ENCODE measurements at regions not wholly inside any gene's neighbourhood (a gene's known extent, or its start where the extent isn't known, plus 50 kb on each side); places are given as distances from the start of the nearest gene placed in this dataset.
"Not testable (repeated sequence)": the region's sequence is repeated elsewhere in the genome, so short reads cannot be mapped to it uniquely, and the experiment has no call there.

DNA sequence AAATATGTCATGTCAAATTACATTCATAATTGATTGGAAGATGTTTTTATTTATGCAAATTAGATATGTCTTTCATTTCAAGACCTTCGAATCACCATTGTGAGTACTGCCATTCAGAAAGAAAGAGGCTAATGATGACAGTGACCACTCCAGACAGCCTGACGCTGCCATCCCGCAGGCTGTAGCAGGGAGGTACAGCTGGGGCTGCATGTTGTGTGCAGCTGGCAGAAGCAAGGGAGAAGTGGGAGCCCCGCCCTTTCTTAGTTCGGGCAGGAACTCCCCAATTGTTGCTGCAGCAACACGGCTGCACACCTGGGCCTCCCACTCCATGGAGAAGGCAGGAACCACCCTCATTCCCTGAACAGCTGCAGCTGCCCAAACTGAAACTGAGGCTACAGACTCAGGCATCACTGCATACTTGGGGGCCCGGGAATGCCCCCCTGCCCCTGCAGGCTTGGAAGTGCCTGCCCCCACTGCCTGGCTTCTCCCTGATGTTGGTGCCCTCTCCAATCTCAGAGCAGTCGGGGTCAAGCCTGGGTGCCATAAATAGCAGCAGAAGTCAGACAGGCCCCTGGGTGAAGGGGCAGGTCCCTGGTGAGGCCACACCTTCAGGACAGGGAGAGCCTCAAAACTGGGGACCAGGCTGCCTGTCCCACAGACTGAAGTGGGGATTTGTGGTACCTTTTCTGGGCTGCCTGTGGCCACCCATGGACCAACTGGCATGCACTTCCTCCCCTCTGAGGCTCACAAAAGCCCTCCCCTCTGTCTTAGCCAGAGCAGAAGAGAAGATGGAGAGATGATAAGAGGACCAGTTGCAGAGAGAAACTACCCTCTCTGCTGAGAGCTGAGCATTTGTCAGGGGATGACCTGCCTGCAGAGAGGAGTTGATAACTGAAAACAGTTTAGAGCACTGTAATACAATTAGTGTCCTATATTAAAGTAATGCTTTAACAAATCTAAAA lies 964.6 kb downstream of the SI start:
- DNase-seq (ENCODE audit: low spot score) = no peak

DNA sequence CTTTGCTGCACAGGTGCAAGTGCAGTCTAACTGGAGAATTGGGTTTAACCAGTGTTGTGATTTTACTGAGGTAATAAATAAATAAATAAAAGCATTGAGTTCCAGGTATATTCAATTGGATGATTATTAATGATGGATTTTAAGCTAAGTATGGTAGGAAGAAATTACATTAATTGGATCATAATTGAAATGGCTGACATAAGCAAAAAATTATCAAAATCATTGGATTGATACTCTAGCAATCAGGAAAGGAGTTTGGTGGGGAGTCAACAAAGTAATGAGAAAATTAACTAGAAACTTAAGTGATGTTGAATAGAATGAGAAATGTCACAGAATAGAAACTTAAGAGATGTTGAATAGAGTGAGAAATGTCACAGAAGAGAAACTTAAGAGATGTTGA lies 981.9 kb downstream of the SI start:
- no peak for DNase-seq (ENCODE audit: low spot score)

DNA sequence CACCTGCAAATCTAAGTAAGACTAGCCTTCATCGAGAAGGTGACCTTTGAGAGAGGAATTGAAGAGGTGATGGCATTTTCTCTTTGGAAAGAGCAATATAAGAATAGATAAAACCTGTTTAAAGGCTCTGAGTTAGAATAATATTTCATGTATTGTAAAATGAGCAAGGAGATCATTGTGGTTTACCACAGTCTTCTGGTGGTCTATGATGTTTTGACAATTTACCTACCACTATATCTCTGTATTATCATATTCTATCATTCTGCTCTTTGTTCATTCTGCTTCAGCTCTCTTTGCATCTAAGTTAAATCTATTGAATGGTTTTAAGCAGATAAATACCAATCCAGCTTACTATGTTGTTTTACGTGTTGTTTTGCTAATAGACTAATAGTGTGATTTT lies 982.3 kb downstream of the SI start:
- no peak for DNase-seq (ENCODE audit: low spot score)

DNA sequence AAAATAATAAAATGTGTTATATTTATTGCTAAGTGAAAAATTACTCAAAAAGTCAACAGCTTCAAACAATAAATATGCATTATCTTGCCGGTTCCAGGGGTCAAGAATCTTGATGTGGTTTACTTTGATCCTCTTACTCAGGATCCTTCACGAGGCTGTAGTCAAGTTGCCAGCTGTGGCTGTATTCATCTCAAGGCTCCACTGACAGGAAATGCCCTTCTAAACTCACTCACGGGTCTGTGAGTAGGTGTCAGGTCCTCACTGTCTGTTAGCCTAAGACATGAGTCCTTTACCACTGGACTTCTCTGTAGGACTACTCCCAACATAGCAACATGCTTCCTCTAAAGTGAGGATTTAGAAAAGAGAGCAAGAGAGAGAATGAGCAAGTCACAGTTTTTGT lies 983.0 kb downstream of the SI start:
- no peak for DNase-seq (ENCODE audit: low spot score)

DNA sequence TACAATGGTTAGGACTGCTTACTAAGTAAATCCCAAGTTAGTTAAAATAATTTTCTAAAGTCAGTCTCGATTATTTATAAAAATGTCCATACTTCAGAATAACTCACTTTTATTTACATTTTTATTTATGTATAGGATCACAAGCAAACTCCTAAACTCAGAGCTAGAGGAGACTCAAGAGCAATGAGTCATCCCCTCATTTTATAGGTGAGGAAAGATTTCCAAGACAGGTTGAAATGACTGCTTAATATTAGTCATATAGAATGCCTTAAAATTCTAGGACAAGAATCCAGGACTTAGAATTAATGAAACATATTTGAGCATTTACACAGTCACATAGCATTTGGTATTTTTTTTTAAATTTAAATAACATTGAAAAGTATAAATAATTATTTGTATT lies 983.8 kb downstream of the SI start:
- DNase-seq (ENCODE audit: low spot score) = no peak

DNA sequence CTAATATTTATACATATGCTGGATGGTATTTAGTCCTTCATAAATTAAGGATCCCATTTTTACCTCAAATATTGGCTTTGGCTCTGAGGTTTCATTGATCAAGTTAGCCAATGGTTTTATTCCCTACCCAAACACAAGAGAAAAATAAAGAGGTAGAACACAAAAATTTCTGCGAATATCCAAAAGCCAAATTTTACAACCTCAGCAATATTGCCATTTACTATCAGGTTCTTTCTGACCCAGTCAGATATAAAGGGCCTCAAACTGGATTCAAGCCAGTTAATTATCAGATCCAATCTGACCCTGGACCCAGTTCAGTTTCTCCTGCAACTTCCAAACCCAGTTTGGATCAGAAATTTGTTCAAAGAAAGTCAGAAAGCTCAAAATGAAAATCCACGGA lies 998.1 kb downstream of the SI start:
- DNase-seq (ENCODE audit: low spot score) = no peak

DNA sequence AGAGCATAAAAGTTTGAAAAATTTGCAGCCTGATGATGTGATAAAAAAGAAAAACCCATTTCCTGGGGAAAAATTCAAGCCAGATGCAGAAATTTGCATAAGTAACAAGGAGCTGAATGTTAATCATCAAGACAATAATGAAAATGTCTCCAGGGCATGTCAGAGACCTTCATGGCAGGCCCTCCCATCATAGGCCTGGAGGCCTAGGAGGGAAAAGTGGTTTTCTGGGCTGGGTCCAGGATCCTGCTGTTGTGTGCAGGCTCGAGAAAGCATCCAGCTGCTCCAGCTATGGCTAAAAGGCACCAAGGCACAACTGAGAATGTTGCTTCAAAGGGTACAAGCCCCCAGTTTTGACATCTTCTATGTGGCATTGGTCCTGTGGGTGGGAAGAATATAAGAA lies 1014.0 kb downstream of the SI start:
- DNase-seq (ENCODE audit: low spot score) = no peak

DNA sequence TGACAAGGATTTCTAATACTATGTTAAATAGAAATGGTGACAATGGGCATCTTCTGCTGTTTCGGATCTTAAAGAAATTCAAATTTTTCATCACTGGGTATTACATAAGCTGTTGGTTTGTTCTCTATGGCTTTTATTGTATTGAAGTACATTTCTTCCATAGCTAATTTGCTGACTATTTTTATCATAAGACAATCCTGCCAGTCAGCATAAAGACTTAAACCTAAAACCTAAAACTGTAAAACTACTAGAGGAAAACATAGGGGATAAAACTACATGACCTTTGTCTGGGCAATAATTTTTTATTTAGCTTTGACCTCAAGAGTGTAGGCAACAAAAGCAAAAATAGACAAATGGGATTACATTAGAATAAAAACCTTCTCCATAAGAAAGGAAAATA lies 1017.4 kb downstream of the SI start:
- DNase-seq (ENCODE audit: low spot score) = no peak

DNA sequence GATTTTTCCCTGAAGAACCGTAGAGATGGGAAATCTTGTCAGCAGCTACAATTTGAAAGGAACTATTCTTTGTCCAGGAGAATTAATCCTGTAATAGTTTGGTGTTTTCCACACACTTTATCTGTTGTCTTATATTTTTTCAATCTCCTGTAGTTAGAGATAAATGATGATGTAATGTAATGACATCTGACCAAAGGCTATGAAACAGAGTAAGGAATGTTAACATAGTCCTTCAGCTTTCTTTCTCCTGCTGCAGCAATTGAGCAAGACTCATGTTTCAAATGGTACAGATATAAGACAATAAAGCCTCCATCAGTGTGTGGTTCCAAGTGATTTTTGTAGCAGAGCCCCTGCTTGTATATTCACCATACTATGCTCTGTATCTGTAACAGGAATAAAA lies 1028.4 kb downstream of the SI start:
- no peak for DNase-seq (ENCODE audit: low spot score)

DNA sequence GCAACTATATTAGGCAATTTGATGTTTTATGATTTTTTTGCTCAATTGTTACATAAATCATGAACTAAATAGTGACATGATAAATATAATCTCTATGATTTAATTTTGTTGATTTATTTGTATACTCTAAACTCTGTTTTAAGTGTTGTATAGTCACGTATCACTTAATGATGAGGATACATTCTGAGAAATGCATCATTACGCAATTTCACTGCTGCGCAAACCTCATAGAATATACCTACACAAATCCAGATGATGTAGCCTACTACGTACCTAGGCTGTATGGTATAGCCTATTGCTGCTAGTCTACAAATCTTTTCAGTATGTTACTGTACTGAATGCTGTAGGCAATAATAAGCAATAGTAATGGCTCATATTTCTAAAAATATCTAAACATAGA lies 1029.8 kb downstream of the SI start:
- no peak for DNase-seq (ENCODE audit: low spot score)

DNA sequence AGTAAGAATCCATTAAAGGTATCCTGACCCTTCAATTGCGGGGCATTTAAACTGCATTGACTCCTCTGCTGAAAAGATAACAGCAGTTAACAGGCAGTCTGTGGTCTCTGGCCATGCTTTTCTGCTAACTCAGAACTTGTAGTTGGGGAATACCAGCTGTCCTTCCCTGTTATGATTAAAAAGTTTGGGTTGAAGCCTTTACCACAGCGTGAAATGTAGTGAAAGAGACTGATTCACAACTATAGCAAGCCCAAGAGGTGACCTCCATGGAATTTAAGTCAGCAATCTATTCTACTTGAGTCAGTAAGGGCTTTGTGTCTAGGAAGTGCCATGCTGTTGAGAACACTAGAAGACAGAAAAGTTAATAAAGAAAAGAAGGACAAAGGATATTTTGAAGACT lies 1037.3 kb downstream of the SI start:
- no peak for DNase-seq (ENCODE audit: low spot score)

DNA sequence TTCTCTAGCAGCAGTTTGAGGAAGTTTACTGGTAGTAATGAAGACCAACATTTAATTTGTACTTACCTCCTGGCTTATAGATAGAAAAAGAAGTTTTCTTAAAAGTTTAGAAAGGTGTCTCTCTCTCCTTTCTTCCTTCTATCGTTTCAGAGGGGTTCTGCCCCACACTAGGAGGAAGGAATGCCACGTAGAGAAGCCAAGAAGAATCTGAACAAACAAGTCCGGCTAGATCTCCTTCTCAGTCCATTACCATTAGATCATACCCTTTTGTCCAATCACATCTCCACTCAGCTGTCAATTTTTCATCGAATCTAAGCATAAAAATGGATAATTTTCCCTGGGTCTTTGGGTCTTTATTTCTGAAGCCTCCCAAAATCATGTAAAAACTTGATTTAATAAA lies 1048.1 kb downstream of the SI start:
- DNase-seq (ENCODE audit: low spot score) = no peak

DNA sequence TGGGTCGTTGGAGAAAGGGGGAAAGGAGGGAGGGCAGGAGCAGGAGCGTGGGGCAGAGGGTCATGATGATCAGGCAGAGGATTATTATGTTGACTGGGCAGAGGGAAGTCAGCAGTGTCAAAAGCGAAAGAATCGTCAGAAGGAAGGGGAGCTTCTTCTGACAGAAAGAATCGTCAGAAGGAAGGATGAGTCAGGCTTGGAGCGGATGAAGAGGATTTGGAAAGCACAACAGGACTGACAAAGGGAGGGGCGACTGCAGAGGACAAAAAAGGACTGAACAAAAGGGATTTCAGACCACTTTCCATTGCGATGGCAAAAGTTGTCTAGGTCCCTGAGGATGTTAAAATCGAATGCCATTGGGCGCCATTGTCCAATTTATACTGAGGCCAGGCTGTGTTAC lies 1053.5 kb downstream of the SI start:
- DNase-seq (ENCODE audit: low spot score) = no peak

DNA sequence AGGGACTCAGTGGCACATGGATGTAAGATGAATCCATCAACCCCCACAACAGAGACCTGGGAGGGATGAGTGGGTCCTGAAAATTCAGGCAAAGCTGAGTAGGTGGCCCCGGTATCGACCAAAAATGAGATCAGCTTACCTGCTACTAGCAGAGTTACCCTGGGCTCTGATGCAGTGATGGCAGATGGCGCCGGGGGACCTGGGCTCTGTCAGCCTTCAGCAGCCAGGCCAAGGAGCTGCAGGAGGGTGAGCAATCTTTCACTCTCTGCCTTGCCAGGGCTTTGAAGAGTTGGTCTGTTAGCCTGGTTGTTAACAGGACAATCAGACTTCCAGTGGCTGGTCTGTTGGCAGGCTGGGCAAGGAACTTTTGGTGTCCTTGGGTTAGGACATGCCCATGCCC lies 1054.8 kb downstream of the SI start:
- DNase-seq (ENCODE audit: low spot score) = no peak

DNA sequence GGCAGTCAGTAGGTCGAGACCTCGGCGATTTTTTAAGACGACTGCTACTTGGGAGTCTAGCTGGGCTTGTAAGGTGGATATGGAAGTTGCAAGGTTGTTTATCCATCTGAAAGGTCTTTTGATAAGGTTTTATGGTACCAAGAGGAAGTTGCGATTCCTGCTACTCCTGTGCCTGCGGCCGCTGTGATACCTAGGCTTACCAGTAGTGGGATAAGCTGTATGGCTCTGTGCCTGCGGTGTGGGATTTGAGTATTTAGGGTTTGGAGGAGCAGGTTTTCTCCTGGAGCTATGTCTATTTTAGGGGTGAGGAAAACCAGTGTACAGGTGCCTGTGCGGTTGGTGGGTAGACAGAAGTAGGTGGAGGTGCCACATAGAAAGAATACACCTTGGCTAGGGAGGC lies 1059.8 kb downstream of the SI start:
- DNase-seq (ENCODE audit: low spot score) = no peak

DNA sequence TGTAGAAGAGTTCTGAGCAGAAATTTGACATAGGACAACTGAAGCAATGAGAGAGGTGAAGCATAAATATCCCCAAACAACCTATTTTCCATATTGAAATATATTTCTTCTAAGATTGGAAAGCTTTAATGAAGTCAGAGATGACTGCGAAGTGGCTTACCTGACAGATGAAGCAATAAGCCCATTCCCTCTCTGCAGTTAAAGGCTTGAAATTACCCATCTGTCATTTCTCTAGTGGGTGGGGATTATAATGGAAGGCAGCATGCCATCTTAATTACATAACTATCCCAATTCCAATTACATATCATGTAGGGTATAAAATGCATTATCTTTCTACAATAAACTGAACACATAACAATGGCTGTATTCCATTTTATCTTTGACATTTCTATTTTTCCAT lies 1070.5 kb downstream of the SI start:
- no peak for DNase-seq (ENCODE audit: low spot score)

DNA sequence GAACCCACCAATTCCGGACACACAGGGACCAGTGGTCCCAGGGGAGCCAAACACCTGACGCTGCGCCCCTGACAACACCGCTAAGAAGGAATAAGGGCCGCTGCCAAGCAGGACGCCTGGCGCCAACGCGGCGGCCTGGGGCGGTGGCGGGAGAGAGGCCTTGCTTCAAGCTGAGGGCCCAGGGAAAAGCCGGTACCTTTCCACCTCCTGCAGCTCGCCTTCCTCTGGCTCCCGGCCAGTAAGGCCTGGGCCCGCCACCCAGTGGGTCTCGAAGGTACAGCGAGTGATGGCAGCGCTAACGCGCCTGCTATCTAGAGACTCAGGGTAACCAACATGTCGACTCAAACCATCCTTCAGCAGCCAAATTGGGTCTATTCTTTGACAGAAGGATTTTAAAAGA lies 1074.1 kb downstream of the SI start:
- DNase-seq (ENCODE audit: low spot score) = no peak

DNA sequence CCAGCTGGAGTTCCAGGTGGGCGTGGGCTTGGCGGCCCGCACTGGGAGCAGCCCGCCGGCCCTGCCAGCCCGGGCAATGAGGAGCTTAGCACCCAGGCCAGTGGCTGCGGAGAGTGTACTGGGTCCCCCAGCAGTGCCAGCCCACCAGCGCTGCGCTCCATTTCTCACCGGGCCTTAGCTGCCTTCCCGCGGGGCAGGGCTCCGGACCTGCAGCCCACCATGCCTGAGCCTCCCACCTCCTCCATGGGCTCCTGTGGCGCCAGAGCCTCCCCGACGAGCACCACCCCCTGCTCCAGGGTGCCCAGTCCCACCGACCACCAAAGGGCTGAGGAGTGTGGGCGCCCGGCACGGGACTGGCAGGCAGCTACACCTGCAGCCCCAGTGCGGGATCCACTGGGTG lies 1075.3 kb downstream of the SI start:
- DNase-seq (ENCODE audit: low spot score) = not testable (repeated sequence)

DNA sequence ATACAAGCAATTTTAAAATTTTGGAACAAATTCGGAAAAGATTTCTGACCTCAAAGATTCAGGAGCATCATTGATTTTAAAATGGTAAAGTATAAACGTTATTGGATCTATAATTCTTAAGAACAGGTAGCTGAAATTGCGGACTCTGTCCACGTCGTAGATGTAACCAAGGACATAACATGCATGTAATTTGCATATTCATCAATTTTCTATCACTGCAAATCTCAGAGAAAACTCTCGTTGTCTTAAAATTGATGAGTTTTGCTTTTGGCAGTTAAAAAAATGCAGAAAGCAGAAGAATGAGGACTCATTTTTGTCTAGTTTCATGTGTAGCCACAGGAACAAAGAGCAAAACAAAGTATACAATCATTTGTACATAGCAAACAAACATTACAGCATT lies 1094.4 kb downstream of the SI start:
- no peak for DNase-seq (ENCODE audit: low spot score)

DNA sequence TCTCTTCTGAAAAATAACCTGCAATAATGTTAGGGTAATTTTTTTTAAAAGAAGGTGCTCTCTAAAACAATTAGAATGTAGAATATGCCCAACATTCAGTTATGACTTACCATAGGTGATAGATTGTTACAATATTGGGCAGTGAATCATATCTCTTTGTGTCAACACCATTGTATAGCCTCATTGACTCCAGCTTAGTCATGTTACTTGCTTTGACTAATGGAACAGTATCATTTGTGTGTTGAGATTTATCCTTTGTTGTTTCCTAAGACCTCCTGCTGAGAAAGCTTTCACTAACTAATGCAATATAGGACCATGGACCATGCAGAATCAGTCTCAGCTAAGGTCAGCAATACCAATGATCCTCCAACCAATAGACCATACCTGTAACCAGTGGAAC lies 1106.4 kb downstream of the SI start:
- no peak for DNase-seq (ENCODE audit: low spot score)

DNA sequence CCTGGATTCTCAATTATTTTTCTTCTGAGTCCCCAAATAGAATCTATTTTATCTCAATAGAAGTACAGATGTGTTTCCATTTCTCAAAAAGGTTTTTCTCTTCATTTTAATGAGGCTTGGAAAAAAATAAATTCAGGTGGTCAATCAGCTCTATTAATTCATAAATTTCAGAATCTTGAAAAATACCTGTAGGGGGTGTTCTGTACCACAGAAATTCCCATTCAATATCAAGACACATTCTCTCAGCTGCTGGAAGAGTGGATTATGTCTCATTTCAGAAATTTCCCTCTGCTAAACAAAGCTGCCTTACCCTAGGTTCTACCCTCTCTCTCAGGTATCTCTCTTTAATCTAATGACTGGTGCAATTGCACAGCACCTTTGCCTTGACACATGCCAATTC lies 1121.2 kb downstream of the SI start:
- no peak for DNase-seq (ENCODE audit: low spot score)

DNA sequence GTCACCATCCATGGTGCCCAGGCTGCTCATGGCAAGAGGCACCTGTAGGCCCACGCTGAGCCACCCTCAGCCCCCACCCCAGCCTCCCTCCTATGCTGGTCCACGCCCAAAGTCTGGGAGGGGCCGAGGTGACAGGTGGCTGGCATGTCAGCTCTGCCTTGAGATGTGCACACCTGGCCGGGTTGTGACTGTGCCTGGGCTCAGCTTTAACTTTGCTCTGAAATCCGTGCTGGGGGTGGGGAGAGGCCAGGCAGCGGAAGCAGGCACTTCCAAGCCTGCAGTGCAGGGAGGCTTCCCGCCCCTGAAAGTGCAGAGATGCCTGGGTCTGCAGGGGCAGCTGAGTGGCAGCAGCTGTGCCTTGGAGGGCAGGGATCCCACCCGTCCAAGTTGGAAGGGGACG lies 1124.8 kb downstream of the SI start:
- no peak for DNase-seq (ENCODE audit: low spot score)

DNA sequence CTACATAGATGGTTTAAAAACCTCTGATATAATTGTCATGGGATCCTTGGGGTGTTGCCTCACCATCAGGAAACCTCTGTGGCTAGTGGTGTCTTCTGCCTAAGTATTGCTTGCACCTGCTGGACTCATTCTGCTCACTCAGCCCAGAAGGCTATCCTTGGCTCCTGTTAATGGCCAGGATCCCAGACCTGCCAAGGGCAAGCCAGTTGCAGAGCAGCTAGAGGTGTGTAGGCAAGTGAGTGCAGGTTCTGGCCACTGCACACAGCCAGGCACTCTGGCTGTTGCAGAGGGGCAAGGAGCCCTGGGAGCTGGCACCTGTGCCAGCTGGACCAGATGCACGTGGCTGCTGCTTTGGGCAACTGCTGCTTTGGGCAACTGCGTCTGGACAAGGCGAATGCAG lies 1125.8 kb downstream of the SI start:
- no peak for DNase-seq (ENCODE audit: low spot score)

DNA sequence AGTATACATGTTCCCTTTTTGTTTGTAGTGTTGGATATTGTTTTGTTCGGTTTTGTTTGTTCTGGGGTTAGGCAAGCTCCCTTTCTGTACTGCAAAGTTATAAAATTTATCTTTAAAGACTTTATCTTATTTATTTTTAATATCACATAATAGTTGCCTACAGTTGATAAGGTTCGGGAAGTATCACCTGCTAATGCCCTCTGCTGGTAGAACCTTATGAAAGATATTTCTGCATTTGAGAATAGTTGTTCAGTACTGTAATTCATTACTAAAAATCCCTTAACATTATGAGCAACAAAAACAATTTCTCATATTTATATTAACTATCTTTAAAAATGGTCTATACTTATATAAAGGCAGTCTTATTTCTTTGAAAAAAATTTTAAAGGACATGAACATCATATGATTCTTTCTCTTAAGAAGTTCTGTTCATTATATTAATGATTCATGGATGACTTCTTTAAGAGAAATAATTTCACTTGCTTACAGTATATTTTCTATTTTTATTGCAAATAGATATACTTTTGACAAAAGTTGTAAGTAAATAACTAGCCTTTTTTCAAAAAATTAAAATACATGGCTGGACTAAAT lies 1126.8 kb downstream of the SI start:
- DNase-seq (ENCODE audit: low spot score) = no peak

Measured in Ammon's horn (tissue), 1 donor.